ENCODE measurements at regions not wholly inside any gene's neighbourhood (a gene's known extent, or its start where the extent isn't known, plus 50 kb on each side); places are given as distances from the start of the nearest gene placed in this dataset. TPM values are rescaled to one million over a fixed set of nuclear protein-coding genes. Genes with fewer than 3 reads are reported as not detected.

DNA sequence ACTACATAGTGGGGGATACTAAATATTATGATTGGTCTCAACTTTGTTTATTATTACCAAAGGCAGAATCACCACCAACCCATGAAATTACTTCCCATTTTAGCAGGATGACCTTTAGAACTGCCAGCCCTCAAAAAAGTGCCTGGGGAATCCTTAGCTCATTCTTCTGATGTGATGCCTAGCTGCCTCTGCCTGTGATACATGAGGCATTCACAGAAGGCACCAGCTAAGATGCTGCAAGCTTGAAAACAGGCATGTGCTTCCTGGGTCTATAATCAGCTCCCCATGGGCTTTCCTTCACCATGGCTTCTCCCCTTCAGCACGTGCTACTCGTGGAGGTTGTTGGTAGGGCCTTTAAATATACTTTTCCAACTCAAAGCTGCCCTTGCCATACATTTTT is 50.4 kb upstream of the ARHGAP20 start:
- H3K9me3 ChIP-seq = no peaks in the 10 kb centered on the region
- H3K36me3 ChIP-seq = no peaks in the 10 kb centered on the region
- no peaks in the 10 kb centered on the region for H3K27me3 ChIP-seq
- intact Hi-C loops (cut with DNase I; ENCODE audit: low total_unique reads) = no loop called here
- H3K4me3 ChIP-seq = no peak overlapping the region
- no peak for DNase-seq
- no peaks in the 10 kb centered on the region for H3K4me1 ChIP-seq
- TF ChIP-seq, protein P1, sequence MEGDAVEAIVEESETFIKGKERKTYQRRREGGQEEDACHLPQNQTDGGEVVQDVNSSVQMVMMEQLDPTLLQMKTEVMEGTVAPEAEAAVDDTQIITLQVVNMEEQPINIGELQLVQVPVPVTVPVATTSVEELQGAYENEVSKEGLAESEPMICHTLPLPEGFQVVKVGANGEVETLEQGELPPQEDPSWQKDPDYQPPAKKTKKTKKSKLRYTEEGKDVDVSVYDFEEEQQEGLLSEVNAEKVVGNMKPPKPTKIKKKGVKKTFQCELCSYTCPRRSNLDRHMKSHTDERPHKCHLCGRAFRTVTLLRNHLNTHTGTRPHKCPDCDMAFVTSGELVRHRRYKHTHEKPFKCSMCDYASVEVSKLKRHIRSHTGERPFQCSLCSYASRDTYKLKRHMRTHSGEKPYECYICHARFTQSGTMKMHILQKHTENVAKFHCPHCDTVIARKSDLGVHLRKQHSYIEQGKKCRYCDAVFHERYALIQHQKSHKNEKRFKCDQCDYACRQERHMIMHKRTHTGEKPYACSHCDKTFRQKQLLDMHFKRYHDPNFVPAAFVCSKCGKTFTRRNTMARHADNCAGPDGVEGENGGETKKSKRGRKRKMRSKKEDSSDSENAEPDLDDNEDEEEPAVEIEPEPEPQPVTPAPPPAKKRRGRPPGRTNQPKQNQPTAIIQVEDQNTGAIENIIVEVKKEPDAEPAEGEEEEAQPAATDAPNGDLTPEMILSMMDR (IDR thresholded peaks at IDR 0.05) = no peak
- TF ChIP-seq POLR2A (IDR thresholded peaks at IDR 0.05) = no peak
- no peak overlapping the region for H3K27ac ChIP-seq

Small RNAs in the stretch of these regions (small RNA-seq; reads per million reads assigned to genes)
- not detected for gene AP002963.1
- gene RNA5SP350 = not detected

Data from uterus (tissue), 3 donors.